Esophagus muscularis mucosa (tissue), 4 donors: ENCODE measurements at regions not wholly inside any gene's neighbourhood (a gene's known extent, or its start where the extent isn't known, plus 50 kb on each side); places are given as distances from the start of the nearest gene placed in this dataset.

ENCODE experiments used
- DNase-seq: peaks from one replicate; pipeline ENCODE4 v3.0.0-alpha.2; 2017; ENCODE audit errors: extremely low spot score
- H3K27ac ChIP-seq, 4 donors: fragments of 200-600 bp; sonication (generic); replicated peaks in 1 of 4; 1 replicate in 3 of 4; 2 replicates in 1 of 4; pipeline ENCODE4 v1.5.1; 2016 to 2019; ENCODE audit warnings: mild to moderate bottlenecking in 1 of 4
- H3K27me3 ChIP-seq, 4 donors: fragments of 200-600 bp; sonication (generic); one replicate each; pipeline versions ENCODE4 v1.5.1 to v1.6.0; 2016 to 2019
- H3K36me3 ChIP-seq, 4 donors: fragments of 200-600 bp; sonication (generic); one replicate each; pipeline ENCODE4 v1.5.1; 2016 to 2019
- H3K4me1 ChIP-seq, 4 donors: fragments of 200-600 bp; sonication (generic); one replicate each; pipeline ENCODE4 v1.5.1; 2016 to 2019
- H3K4me3 ChIP-seq, 4 donors: fragments of 200-600 bp; sonication (generic); 1 replicate in 2 of 4; 2 replicates in 2 of 4; pipeline ENCODE4 v1.5.1; 2016 to 2019; ENCODE audit warnings: mild to moderate bottlenecking in 4 of 4, moderate library complexity in 1 of 4
- H3K9me3 ChIP-seq, 4 donors: fragments of 200-600 bp; sonication (generic); 1 replicate in 3 of 4; 2 replicates in 1 of 4; pipeline ENCODE4 v1.5.1; 2016 to 2019
- CTCF ChIP-seq, 3 experiments: fragments of 200-600 bp in 2 of 3; fragments of 450-650 bp in 1 of 3; sonication (generic) in 2 of 3; IDR thresholded peaks; one replicate each; pipeline ENCODE4 v1.5.1; 2017 to 2019; ENCODE audit warnings: antibody characterized with exemption in 3 of 3, mild to moderate bottlenecking in 2 of 3, moderate library complexity in 1 of 3
- EP300 ChIP-seq: sonication (generic); formaldehyde crosslinking; IDR thresholded peaks from one replicate; pipeline ENCODE4 v1.6.1; 2017; ENCODE audit warnings: antibody characterized with exemption
- POLR2A ChIP-seq: fragments of 450-650 bp; IDR thresholded peaks from one replicate; pipeline ENCODE4 v1.6.1; 2017; ENCODE audit warnings: antibody characterized with exemption, moderate library complexity, mild to moderate bottlenecking, low read depth
- POLR2AphosphoS5 ChIP-seq, 2 donors: sonication (generic); formaldehyde crosslinking; IDR thresholded peaks; one replicate each; pipeline ENCODE4 v1.6.1; 2017; ENCODE audit warnings: antibody characterized with exemption in 2 of 2
- WGBS: methylation state at CpG from one replicate; pipeline ENCODE4 v1.1.5; 2018; 5-methylcytosine and 5-hydroxymethylcytosine counted together
- intact Hi-C: fragments of 100-400 bp; cut with DNase I; formaldehyde crosslinking; loops from one replicate; pipeline ENCODE4 v1.15.1; 2023

GRCh38 chr6:119544325-119545175, 195.0 kb upstream of the MAN1A1 start:
- DNase-seq: no peak
- TF ChIP-seq CTCF (IDR thresholded peaks at IDR 0.05): no peak
- H3K4me3 ChIP-seq: no peak overlapping the region
- H3K27me3 ChIP-seq: no peaks in the 10 kb centered on the region
- no peak overlapping the region for H3K27ac ChIP-seq
- intact Hi-C loops: loop anchor here (5.0 kb wide), 1 partner anchor 197 kb away; the partner anchor contains the start of gene MAN1A1
- peaks cover 5 to 35% (median 26%) of the 10 kb centered on the region in 4 donors for H3K4me1 ChIP-seq
- no peaks in the 10 kb centered on the region for H3K9me3 ChIP-seq
- H3K36me3 ChIP-seq: no peaks in the 10 kb centered on the region
- WGBS: 59% methylated on average over 4 of the region's 4 CpGs

GRCh38 chr6:119543332-119543731, 193.8 kb upstream of the MAN1A1 start:
- H3K27ac ChIP-seq: no peak overlapping the region
- TF ChIP-seq CTCF (IDR thresholded peaks at IDR 0.05): no peak
- TF ChIP-seq POLR2A: no peak
- TF ChIP-seq POLR2AphosphoS5 (IDR thresholded peaks at IDR 0.05): no peak
- TF ChIP-seq EP300: no peak
- no peaks in the 10 kb centered on the region for H3K36me3 ChIP-seq
- no peak for DNase-seq
- no peaks in the 10 kb centered on the region for H3K27me3 ChIP-seq
- H3K9me3 ChIP-seq: no peaks in the 10 kb centered on the region
- 97% methylated on average over 2 of the region's 2 CpGs for WGBS
- H3K4me1 ChIP-seq: peaks cover 5 to 35% (median 26%) of the 10 kb centered on the region in 4 donors
- no peak overlapping the region for H3K4me3 ChIP-seq
- intact Hi-C loops: loop anchor here (5.0 kb wide), 1 partner anchor 196 kb away; the partner anchor contains the start of gene MAN1A1

- Histone ChIP-seq H3K4me3 (no peak overlapping the region), H3K27me3 (no peaks in the 10 kb centered on the region), H3K36me3 (no peaks in the 10 kb centered on the region), H3K9me3 (no peaks in the 10 kb centered on the region), H3K4me1 (peaks cover 5 to 35% (median 26%) of the 10 kb centered on the region in 4 donors), H3K27ac (peak overlapping the region; percentile 50 to 76 (median 71))
- intact Hi-C loops: loop anchor here (5.0 kb wide), 1 partner anchor 195 kb away; the partner anchor contains the start of gene MAN1A1
- no peak for TF ChIP-seq EP300
- no peak for TF ChIP-seq POLR2AphosphoS5 (IDR thresholded peaks at IDR 0.05)
- TF ChIP-seq POLR2A: no peak
- no peak for TF ChIP-seq CTCF (IDR thresholded peaks at IDR 0.05)
- DNase-seq: no peak
- 100% methylated on average over 1 of the region's 1 CpG for WGBS
Measured at GRCh38 chr6:119542037-119542436, 192.5 kb upstream of the MAN1A1 start.

- intact Hi-C loops: loop anchor here (5.0 kb wide), 1 partner anchor 194 kb away; the partner anchor contains the start of gene MAN1A1
- 26% methylated on average over 3 of the region's 3 CpGs for WGBS
- H3K27ac ChIP-seq: peak overlapping the region; percentile 50 to 76 (median 71)
Measured at GRCh38 chr6:119541132-119541905, 191.8 kb upstream of the MAN1A1 start.

More at GRCh38 chr6:119541132-119541905, 191.8 kb upstream of the MAN1A1 start:
- DNase-seq: no peak
- Histone ChIP-seq H3K36me3 (no peaks in the 10 kb centered on the region), H3K9me3 (no peaks in the 10 kb centered on the region), H3K4me3 (no peak overlapping the region), H3K27me3 (no peaks in the 10 kb centered on the region), H3K4me1 (peaks cover 5 to 35% (median 26%) of the 10 kb centered on the region in 4 donors)
- TF ChIP-seq POLR2AphosphoS5 (IDR thresholded peaks at IDR 0.05) (peak; percentile 29 to 92), POLR2A (no peak), CTCF (IDR thresholded peaks at IDR 0.05) (no peak), EP300 (no peak)
